HCT116 (cell line): ENCODE measurements at regions not wholly inside any gene's neighbourhood (a gene's known extent, or its start where the extent isn't known, plus 50 kb on each side); places are given as distances from the start of the nearest gene placed in this dataset.

Experiments
- ATAC-seq: fragments of 200-7000 bp; cut with Tn5 transposase; 2 replicates; pipeline ENCODE4 v1.9.1; 2020; ENCODE audit warnings: mild to moderate bottlenecking, moderate library complexity
- BruUV-seq: library from RNA; stranded (reverse); fragments of 400-500 nt; replicated peaks from 2 replicates; lab custom pipeline; 2021; lab: Mats Ljungman, UMichigan
- CTCF ChIA-PET: fragments of 300-600 bp; sonication (Branson Sonifier 250); formaldehyde crosslinking; loops from one replicate; lab custom pipeline; 2021; ENCODE audit warnings: antibody characterized with exemption; lab: Charles Lee
- POLR2A ChIA-PET: fragments of 300-600, 350-600 bp; sonication (Branson Sonifier 250); formaldehyde crosslinking; loops from one replicate; lab custom pipeline; 2021; ENCODE audit warnings: antibody characterized with exemption; lab: Charles Lee
- RAD21 ChIA-PET, 2 experiments: fragments of 300-600 bp; sonication (Branson Sonifier 250); formaldehyde crosslinking; loops; one replicate each; lab custom pipeline; 2023; ENCODE audit warnings: low total read pairs in 2 of 2; ENCODE audit not compliant: uncharacterized antibody in 2 of 2, unreplicated experiment in 2 of 2, low non-redundant PET in 1 of 2; lab: Charles Lee
- DNase-seq: peaks from one replicate; pipeline ENCODE4 v3.0.0-alpha.2; 2010; ENCODE audit warnings: low read depth, low spot score
- H2AFZ ChIP-seq: fragments of 200-600 bp; shearing (Covaris generic), sonication (generic); 2 replicates; pipeline ENCODE4 v1.6.1; 2017; ENCODE audit warnings: low read depth, mixed run types, mixed read lengths, antibody characterized with exemption, low read length; ENCODE audit not compliant: poor library complexity, severe bottlenecking
- H3K27ac ChIP-seq: 2 replicates; pipeline ENCODE4 v1.5.1; 2012; ENCODE audit warnings: low read depth, low read length
- H3K27me3 ChIP-seq: fragments of 200-600 bp; sonication (generic); 2 replicates; pipeline ENCODE4 v1.6.1; 2016; ENCODE audit warnings: mixed run types, low read length, mixed read lengths; ENCODE audit not compliant: insufficient read depth
- H3K36me3 ChIP-seq, 2 experiments: fragments of 200-500 bp in 1 of 2; fragments of 200-600 bp in 1 of 2; sonication (Bioruptor generic) in 1 of 2; sonication (generic) in 1 of 2; 2 replicates each; pipeline versions ENCODE4 v1.5.1 to v1.6.1; 2014 to 2016; ENCODE audit warnings: low read length in 2 of 2, inconsistent platforms in 1 of 2, mixed read lengths in 1 of 2, mixed run types in 1 of 2; ENCODE audit not compliant: insufficient read depth in 2 of 2, control insufficient read depth in 1 of 2
- H3K4me1 ChIP-seq, 2 experiments: fragments of 200-600 bp in 1 of 2; sonication (generic) in 1 of 2; 2 replicates each; pipeline versions ENCODE4 v1.5.1 to v1.6.1; 2012 to 2017; ENCODE audit warnings: low read length in 2 of 2, inconsistent platforms in 1 of 2, mild to moderate bottlenecking in 1 of 2, mixed read lengths in 1 of 2, mixed run types in 1 of 2, moderate library complexity in 1 of 2; ENCODE audit not compliant: insufficient read depth in 2 of 2, control insufficient read depth in 1 of 2
- H3K4me2 ChIP-seq: fragments of 200-600 bp; sonication (generic); 2 replicates; pipeline ENCODE4 v1.6.1; 2017; ENCODE audit warnings: mixed run types, low read length, mixed read lengths
- H3K4me3 ChIP-seq, 2 experiments: fragments of 200-600 bp in 1 of 2; sonication (generic) in 1 of 2; replicated peaks in 1 of 2; 2 replicates each; pipeline ENCODE4 v1.5.1; 2011 to 2016; ENCODE audit warnings: low read length in 2 of 2, control low read depth in 1 of 2, low read depth in 1 of 2, mild to moderate bottlenecking in 1 of 2, mixed read lengths in 1 of 2, mixed run types in 1 of 2
- H3K79me2 ChIP-seq: fragments of 200-600 bp; sonication (generic); 2 replicates; pipeline ENCODE4 v1.6.1; 2017; ENCODE audit warnings: mild to moderate bottlenecking, mixed run types, low read length, moderate library complexity, mixed read lengths; ENCODE audit not compliant: insufficient read depth
- H3K9ac ChIP-seq: fragments of 200-600 bp; sonication (generic); 2 replicates; pipeline ENCODE4 v1.6.1; 2016; ENCODE audit warnings: low read length, mixed read lengths
- H3K9me2 ChIP-seq: fragments of 200-600 bp; sonication (generic), shearing (Covaris generic); 2 replicates; pipeline ENCODE4 v1.6.1; 2017; ENCODE audit warnings: mixed run types, mild to moderate bottlenecking, moderate library complexity; ENCODE audit not compliant: insufficient read depth
- H3K9me3 ChIP-seq, 2 experiments: fragments of 200-500 bp in 1 of 2; fragments of 200-600 bp in 1 of 2; sonication (Bioruptor generic) in 1 of 2; sonication (generic) in 1 of 2; 2 replicates each; pipeline ENCODE4 v1.6.1; 2014 to 2017; ENCODE audit warnings: low read length in 2 of 2, mixed read lengths in 2 of 2, inconsistent platforms in 1 of 2, low read depth in 1 of 2, mild to moderate bottlenecking in 1 of 2, mixed run types in 1 of 2, moderate library complexity in 1 of 2; ENCODE audit not compliant: control insufficient read depth in 1 of 2, insufficient read depth in 1 of 2
- H4K20me1 ChIP-seq: fragments of 200-600 bp; sonication (generic), shearing (Covaris generic); 2 replicates; pipeline ENCODE4 v1.6.1; 2017; ENCODE audit warnings: mixed run types, mild to moderate bottlenecking, moderate library complexity; ENCODE audit not compliant: insufficient read depth
- CBX3 ChIP-seq: IDR thresholded peaks from 2 replicates; pipeline ENCODE4 v1.6.1; 2012; ENCODE audit warnings: low read depth
- CEBPB ChIP-seq: IDR thresholded peaks from 2 replicates; pipeline ENCODE4 v1.6.1; 2012; ENCODE audit warnings: low read depth
- EGR1 ChIP-seq: IDR thresholded peaks from 2 replicates; pipeline ENCODE4 v1.6.1; 2012; ENCODE audit warnings: low read depth
- ELF1 ChIP-seq: IDR thresholded peaks from 2 replicates; pipeline ENCODE4 v1.6.1; 2012; ENCODE audit warnings: low read depth, borderline replicate concordance
- POLR2A ChIP-seq: IDR thresholded peaks from 2 replicates; pipeline ENCODE4 v1.7.0; 2011; ENCODE audit warnings: borderline replicate concordance; ENCODE audit not compliant: insufficient read depth, insufficient read length; ENCODE audit errors: extremely low read depth
- RAD21 ChIP-seq: IDR thresholded peaks from 2 replicates; pipeline ENCODE4 v1.6.1; 2012; ENCODE audit warnings: low read depth, mild to moderate bottlenecking
- SIN3A ChIP-seq: IDR thresholded peaks from 2 replicates; pipeline ENCODE4 v1.6.1; 2012; ENCODE audit warnings: low read depth
- SP1 ChIP-seq: IDR thresholded peaks from 2 replicates; pipeline ENCODE4 v1.6.1; 2012; ENCODE audit warnings: low read depth
- SRF ChIP-seq: IDR thresholded peaks from 2 replicates; pipeline ENCODE4 v1.6.1; 2012; ENCODE audit warnings: low read depth
- YY1 ChIP-seq: IDR thresholded peaks from 2 replicates; pipeline ENCODE4 v1.6.1; 2011; ENCODE audit warnings: low read length, low read depth, moderate library complexity, mild to moderate bottlenecking; ENCODE audit not compliant: insufficient replicate concordance; ENCODE audit errors: extremely low read depth
- intact Hi-C: fragments of 100-400 bp; cut with micrococcal nuclease; formaldehyde crosslinking; loops from 2 replicates; pipeline ENCODE4 v1.10.0; 2022
- TF ChIP-seq, protein P1 (sequence below): IDR thresholded peaks from 2 replicates; pipeline ENCODE4 v1.6.1; 2012

DNA sequence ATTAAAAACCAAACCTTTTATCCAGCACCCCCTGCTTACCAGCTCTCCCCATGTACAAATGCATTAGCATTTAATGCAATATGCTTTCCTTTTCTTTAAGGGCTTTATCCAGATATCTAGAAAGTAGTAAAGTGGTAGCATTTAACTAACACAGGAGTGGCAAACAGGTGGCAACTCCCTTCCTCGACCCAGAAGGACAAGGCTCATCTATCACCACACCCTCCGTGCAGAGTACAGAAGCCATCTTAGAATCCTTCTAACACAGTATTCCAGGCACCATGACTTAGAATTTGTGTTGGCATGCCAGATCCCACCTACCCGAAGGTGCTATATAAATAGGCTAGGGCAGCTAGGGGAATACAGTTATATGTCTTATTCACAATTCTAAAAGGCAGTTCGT is 148.6 kb upstream of the NSMCE3 start:
- Histone ChIP-seq H3K9ac (no peak overlapping the region), H3K4me1 (no peaks in the 10 kb centered on the region), H3K9me2 (no peaks in the 10 kb centered on the region), H2AFZ (no peak overlapping the region), H3K4me2 (no peak overlapping the region), H3K9me3 (no peaks in the 10 kb centered on the region), H3K4me3 (no peak overlapping the region), H3K27ac (no peak overlapping the region), H3K79me2 (no peaks in the 10 kb centered on the region), H4K20me1 (no peaks in the 10 kb centered on the region), H3K36me3 (no peaks in the 10 kb centered on the region), H3K27me3 (peaks cover 4% of the 10 kb centered on the region; the same call in 1 of the 2 replicates)
- no peak for DNase-seq
- ChIA-PET CTCF (no interaction called here), RAD21 (no interaction called here), POLR2A (no interaction called here)
- intact Hi-C loops = no loop called here
- no peak for ATAC-seq
- BruUV-seq = no TSS peak
- TF ChIP-seq EGR1 (no peak), SP1 (no peak), ELF1 (no peak), RAD21 (no peak), YY1 (no peak), SRF (no peak)

DNA sequence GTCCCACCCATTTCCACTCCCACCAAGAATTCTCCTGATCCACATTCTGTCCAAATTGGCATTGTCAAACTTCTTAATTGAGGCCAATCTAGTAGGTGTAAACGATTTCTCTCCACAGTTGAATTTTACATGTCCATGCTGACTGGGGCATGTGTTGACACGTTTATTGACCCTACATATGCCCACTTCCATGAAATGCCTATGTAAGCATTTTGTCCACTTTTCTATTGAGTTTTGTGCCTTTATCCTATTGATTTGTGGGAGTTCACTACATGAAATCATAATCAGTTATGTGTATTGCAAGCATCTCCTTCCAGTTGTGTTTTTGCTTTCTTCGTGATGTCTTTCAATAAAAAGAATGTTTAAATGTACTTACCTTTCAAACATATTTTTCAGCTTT is 141.7 kb upstream of the NSMCE3 start:
- Histone ChIP-seq H3K9me2 (no peaks in the 10 kb centered on the region), H3K79me2 (no peaks in the 10 kb centered on the region), H3K4me3 (no peak overlapping the region), H2AFZ (no peak overlapping the region), H4K20me1 (no peaks in the 10 kb centered on the region), H3K4me1 (no peaks in the 10 kb centered on the region), H3K9me3 (no peaks in the 10 kb centered on the region), H3K36me3 (no peaks in the 10 kb centered on the region), H3K4me2 (no peak overlapping the region), H3K9ac (no peak overlapping the region), H3K27ac (no peak overlapping the region), H3K27me3 (peaks cover 22% of the 10 kb centered on the region)
- CTCF ChIA-PET = no interaction called here
- BruUV-seq = no TSS peak
- no peak for TF ChIP-seq CBX3
- TF ChIP-seq CEBPB = no peak
- TF ChIP-seq SIN3A = no peak
- no peak for TF ChIP-seq EGR1
- no peak for TF ChIP-seq SRF
- no peak for TF ChIP-seq POLR2A
- TF ChIP-seq ELF1 = no peak
- TF ChIP-seq, protein P1, sequence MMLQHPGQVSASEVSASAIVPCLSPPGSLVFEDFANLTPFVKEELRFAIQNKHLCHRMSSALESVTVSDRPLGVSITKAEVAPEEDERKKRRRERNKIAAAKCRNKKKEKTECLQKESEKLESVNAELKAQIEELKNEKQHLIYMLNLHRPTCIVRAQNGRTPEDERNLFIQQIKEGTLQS = no peak
- TF ChIP-seq SP1 = no peak
- intact Hi-C loops = no loop called here
- DNase-seq (no peak), ATAC-seq (no peak)
- RAD21 ChIA-PET = no interaction called here
- POLR2A ChIA-PET = no interaction called here
